Astrocyte of the hippocampus (primary cell): ENCODE measurements at regions not wholly inside any gene's neighbourhood (a gene's known extent, or its start where the extent isn't known, plus 50 kb on each side); places are given as distances from the start of the nearest gene placed in this dataset.
A peak's percentile ranks its signal among the peaks of the same experiment; 100 is the strongest.

Source experiments
- DNase-seq: peaks from one replicate; pipeline ENCODE4 v3.0.0; 2011; ENCODE audit warnings: low read depth, low spot score

DNA sequence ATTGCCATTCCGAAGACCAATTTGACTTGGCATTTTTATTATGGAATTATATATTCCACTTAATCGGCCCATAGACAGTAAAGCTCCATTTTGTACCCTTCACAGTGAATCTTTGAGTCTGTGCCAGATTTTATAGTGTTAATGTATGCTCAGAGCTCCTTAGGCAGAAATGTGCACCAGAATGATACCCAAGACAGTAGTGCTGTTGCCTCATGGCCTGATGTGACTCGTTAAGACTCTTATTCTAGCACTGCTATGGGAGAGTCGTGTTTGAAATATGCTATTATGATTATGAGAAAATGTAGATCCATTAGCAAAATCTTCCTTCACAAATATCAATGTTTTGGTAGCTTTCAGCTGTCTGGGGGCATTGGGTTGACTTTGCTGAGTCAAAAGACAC lies 209.8 kb upstream of the RAG2 start:
- DNase-seq, result no peak

DNA sequence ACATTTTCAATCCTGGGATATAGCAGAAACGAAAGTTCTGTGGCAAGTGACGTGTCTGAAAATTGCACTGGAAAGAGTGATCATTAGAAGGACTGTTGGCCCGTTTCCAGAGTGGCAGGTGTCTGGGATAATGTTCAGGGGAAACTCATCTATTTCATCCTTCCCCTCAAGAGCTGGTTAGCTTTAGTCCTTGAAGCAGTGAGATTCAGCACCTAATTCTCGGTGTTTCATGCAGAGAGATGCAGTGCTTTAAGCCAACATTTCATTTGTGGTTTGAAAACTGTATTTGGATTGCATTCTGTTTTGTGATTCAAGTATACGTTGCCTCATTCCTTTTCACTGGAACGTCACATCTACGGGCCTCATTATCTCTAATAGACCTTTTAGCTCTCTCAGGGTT lies 205.0 kb upstream of the RAG2 start:
- no peak for DNase-seq

DNA sequence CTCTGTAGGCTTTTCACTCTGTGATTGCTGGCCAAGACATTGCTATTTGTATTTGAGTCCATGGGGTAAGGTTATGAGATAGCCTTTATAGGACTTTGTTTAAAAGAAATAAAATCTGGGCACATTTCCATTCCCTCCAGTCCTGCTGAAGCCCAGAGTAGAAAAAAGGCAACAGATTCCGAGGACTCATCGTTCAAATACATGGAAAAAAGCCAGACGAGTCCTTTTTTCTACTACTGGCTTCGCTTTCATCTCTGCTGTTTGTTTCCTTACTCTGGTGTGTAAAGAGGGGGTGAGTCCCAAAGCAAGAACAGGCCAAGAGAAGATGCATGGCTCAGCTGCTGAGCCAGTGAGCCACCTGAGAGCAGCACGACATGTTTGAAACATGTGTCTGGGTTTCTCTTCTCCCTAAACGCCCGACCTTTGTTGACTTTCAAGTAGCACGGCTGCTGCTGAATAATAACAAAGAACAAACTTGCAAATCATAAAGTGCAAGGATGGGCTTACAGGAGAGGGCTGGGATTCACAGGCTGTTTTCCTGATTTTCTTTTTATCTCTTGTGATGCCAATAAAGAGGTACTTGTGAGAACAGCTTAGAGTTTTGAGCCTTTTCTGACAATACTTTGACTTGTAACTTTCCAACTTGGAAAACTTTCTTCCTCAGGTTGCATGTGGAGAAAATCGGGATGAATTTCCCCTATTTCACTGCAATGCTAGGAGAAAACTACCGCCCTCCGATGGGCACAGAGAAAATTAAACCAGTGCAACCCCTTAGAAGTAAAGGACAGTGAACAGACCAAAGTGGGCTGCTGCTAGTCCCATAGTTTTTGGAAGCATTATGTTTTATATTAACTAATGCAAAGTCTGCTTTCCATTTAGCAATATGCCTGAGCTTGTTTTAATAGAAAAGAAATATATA lies 195.2 kb upstream of the RAG2 start:
- DNase-seq, result peak; percentile 2

DNA sequence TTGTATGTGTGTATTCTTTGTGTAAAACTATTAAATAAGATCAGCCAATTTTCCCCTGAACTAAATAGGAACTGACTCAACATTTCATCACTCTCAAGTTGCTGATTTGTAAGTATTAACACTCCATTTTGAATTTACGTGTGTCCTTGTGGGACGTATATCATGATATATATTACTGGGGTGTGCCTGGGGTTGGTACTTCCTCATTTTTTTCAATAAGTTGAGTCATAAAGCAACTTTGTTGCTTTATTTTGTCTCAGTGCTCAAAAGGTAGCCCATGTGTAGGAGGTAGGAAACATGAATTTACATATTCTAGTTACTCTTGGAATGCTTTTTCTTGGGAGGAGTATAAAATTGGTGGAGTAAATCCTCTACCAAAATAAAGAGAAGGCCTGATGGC lies 193.9 kb upstream of the RAG2 start:
- DNase-seq, result no peak

DNA sequence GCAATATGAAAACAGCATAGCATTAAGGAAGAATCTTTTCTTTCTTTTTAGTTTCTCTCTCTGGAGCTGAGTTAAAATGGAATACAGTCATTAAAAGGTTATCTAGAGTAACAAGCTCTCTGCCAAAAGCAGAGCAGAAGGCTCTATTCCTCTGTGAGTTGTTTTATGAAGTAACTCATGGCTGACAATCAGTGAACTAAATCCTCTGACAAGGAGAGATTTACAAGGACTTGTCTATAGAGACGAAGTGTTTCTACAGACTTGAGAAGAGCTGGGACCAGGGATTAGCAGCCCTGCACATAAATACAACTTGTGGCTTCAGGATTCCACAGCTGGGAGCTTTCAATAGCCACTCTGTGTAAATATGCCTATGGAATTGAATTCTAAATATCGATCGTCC lies 192.5 kb upstream of the RAG2 start:
- DNase-seq, result no peak

DNA sequence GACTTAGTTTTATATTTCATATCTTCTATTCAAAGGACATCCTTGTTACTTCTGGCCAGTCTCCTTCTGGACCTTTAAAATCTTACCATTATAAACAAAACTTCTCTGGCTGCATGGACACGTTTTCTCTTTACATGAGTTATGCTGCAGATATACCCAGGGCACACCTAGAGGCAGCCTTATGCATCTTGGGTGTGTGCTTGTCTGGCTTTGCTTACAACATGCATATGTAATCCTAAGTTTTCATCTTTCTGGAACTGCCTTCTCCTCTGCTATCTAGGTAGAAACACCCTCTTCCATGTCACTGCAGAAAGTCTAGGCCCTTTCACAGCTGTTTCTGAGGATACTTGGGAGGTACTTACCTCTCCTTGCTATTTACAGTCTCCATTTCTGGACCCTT lies 185.8 kb upstream of the RAG2 start:
- no peak for DNase-seq

DNA sequence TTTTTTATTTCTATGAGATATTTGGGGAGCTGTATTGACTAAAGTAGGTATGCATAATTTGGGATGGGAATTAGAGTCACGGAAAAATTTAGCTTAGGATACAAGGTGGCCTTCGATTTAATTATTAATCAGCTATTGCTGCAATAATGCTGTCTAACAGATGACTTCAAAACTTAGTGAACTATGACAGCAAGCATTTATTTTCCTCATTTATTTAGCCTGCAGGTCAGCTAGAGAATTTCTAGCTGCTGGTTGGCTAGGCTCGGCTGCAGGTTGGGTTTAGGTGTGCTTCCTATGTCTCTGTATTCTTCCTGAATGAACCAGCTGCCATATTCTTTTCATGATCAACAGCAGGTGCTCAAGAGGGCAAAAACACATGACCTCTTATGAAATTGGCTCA lies 181.8 kb upstream of the RAG2 start:
- no peak for DNase-seq

DNA sequence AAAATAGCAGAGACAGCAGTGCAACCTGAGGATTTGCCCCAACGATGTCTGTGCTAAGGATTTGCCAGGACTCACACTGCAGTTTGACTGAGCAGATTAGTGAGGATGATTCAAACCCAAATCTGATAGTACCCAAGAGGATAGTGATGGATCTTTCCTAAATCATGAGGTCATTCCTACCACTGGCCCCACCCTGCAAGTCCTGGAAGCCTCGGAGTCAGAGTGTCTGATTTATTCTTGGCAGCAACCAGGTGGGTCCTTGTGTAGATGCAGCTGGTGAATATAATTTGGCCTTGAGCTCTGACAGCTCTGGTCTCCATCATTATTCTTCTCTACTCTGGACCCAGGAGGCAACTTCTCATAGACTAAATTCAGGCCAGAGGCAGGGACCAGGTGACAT lies 179.3 kb upstream of the RAG2 start:
- DNase-seq, result no peak

DNA sequence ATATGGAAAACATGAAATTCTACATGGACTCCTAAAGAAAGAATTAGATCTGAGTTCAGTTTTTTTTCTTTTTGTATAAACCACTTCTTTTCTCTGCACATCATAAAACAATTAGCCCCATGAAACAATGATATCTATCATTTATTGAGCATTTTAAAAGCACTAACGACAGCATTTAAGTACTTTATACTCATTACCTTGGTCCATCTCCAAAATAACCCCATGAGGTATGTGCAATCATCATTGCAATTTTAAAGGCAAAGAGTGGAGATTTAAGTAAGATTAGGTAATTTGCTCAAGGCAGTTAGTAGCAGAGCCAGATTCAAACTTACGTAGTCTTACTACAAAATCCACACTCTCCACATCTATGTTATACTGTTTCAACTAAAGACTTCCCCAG lies 177.7 kb upstream of the RAG2 start:
- no peak for DNase-seq

DNA sequence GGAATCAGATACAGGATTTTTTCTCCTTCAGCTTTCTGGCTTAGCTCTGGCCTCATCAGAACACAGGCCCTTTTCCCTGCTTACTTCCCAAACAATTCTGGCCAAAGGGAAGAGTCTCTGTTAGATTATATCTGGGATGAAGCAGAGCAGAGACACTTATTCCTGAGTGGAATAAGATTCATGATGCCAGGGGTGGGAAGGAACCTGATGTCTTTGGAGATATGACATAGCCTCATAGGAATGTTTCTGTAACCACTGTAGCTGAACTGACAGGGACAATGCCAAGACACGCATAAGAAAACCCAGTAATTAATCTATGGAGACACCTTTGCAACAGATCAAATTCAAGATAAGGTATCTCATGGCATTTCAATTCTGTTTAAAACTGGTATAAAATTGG lies 177.1 kb upstream of the RAG2 start:
- DNase-seq, result peak; percentile 4

DNA sequence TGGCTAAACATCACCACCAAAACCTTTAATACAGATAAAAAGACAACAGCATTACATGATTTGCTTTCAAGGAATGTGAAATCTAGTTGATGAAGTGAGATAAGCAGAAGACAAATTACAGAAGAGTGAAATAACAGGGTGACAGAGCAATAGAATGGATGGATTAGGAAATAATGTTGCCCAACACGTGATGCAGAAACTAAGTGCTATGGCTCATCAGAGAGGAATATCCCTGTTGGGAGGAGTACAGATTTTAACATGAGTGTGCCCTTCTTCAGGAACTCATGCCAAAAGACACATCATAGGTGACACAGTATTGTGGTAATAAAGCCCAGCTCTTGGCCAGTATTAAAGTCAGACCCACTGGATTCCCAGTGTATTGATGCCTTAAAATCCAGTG lies 176.6 kb upstream of the RAG2 start:
- DNase-seq, result no peak

DNA sequence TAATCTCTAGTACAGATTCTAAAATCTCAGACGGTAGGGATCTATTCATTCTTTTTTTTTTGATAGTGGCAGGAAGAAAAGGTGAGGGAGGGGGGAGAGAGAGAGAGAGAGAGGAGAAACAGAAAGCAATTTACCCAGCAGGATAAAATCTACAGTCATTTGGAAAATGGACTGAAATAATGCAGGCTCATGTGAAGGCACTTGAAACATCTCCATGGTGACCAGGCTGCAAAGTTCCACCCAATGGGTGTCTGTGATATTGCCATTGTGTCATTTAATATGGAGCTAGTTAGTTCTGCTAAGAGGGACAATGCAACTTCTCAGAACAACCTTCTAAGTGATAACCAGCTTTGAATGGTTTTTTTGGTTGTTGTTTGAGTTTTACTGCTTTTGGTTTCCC lies 165.2 kb upstream of the RAG2 start:
- DNase-seq, result no peak

DNA sequence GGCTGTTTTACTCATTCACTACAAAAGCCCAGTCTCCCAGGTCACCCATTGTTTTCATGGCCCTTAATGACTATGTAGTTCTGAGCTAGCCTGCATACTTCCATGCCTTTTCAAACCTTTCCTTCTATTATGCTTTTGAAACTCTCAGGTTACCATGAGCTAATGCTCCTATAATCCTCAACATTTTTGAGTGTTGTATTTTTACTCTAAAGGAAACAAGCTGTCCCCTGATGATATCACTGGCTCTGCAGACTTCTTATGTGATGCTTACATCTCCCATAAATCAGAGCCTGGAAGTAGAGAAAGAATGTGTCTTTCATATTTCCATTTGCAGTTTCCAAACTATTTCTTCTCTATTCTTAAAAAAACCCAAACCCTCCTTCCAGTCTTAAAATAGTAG lies 159.0 kb upstream of the RAG2 start:
- no peak for DNase-seq

DNA sequence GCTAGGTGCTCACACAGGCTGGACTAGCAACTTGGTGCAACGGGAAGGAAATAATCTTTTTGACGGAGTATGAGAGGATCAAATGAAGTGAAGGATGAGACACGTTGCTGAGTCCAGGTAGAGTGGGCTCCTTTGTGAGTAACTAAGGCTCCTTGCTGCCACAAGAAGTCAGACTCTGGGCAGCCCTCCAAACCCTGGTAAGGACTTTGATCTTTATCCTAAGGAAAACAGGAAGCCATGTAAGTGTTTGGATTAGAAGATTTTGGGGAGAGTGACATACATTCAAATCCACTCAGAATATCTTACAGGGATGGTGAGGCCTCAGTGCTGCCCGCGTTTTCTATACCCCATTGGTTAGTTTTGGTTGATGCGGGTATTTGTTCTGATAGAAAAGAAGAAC lies 155.9 kb upstream of the RAG2 start:
- DNase-seq, result no peak

DNA sequence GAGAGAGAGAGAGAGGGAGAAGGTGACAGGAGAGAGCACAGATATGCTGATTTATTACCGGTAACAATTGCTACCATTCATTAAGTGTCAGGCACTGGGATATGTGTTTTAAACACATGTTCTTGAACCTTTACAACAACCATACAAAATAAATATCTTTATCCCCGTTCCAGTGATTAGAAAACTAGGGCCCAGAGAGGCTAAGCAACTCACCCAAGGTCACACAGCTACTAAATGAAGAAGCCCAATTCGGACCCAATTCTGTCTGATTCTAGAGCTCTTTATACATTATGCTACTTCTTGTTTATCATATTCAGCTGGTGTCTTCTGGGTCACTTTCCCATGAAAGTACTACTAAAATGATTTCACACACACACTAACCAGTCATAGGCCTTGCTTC lies 154.0 kb upstream of the RAG2 start:
- no peak for DNase-seq

DNA sequence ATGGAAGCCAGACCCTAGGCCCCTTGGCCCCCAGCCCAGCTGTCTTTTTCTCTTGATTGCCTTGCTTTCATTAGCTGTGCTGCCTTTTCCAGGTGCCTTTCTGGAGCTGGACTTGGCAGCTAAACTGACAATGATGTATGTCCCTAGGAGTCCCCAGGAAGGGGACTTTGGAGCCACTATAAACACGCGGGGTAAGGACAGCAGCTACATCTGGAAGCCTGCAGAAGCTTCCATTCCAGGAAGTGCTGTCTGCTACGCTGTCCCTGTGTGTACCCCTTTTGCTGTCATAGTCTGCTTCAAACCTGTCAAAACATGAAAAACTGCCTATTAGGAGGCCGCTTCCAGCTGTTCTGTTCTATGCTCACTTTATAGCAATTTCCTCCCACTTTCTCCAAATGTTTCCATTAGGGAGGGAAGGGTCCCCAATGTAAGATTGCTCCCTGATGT lies 153.3 kb upstream of the RAG2 start:
- DNase-seq, result no peak

DNA sequence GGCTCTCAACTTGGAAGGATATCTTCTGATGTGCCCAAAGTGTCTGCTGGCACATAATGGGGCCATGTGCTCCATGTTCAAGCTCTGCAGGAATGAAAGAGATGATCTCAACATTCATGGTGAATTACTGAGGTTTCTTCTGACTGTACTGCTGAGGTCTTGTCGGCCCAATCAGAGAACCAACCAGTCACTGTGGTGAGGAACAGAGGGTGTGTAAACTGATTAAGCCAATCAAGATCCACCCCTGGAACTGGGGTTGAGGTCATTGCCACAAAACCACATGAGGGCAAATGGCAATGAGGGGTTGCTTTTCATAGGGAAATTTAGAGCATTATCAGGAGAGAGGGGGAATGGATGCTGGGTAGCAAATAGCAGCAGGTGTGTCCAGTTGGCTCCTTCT lies 152.3 kb upstream of the RAG2 start:
- no peak for DNase-seq

DNA sequence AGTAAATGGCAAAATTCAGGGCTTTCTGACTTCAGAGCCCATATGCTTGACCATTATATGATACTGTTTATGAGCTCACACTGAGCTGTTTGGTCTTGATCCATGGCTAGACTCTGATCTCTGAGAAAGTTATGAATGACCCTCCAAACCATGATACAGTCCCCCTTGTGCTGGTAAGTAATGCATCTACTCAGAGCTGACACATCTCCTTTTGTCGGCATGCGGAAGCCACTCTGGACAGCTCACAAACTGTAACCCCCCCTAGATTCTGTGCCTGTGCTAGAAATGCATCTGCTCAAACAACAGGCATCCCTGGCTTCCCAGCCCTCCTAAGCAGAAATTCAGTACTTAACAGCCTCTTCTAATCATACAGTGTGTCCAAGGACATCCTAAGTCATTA lies 150.8 kb upstream of the RAG2 start:
- DNase-seq, result no peak

DNA sequence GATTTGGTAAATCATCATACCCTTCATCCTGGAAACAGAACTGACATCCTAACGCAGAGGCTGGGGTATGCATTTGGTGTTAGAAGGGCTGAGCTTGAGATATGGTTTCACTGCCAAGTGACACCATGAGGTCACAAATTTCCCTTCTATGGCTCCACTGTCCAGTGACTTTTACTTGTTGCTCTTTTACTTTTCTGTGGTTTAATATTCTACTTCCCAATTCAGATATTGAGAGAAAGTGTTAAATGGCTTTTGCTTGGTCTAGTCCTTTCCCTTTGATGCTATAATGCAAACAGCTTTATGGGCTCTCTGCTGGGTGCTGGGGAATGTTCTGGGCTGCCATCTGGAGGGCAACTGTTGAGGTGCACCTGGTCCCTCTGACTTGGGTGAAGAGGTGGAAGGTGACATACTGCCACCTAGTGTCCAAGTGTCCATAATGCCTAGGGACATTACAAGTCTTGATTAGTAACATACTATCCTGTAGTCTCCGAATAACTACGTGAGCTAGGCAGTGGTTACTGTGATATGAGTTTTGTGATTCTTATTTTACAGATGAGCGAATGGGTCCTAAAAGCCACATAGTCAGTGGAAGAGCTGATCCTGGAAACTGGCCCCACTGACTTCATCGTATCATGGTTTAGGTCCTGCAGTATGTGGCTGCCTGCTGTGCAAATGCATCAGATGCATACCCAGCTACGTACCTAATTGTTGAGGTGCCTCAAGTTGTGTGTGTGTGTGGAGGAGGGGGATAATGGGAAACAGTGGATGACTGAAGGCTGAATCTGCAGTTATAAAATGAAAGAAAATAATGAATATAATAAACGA lies 149.1 kb upstream of the RAG2 start:
- DNase-seq, result peak; percentile 95

DNA sequence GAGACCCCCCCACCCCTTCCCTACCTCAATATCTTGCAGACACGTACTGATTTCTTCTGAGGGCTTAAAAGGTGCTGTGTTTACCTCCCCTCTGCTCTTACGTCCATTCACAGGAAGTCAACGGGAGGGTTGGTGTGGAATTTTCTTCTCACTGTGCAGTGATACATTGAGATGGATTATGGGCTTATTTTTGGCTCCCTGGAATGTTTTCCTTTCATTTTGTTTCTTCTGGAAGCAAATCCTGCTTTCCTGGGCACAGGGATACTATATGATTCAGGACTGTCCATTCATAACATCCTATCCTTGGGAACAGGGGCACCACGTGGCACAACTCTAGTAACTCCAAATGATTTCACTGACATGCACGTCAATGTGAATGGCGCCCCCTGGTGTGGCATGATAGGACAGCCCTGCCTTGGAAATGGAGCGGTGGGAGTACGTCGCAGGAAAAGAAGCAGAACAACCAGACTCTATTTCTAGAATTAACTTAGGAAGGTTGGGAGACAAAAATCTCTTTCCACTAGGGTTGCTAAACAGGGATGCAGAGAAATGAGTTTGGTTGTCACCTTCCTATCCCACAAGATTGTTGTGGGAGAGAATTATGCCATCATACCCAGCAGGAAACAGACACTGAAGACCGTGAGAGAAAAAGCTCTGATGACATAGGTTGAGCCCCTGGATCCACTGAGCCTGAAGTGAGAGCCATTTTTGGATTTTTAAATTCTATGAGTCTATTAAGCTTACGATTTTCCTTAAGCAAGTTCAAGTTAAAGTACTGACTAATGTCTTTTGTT lies 146.5 kb upstream of the RAG2 start:
- DNase-seq, result peak; percentile 62

DNA sequence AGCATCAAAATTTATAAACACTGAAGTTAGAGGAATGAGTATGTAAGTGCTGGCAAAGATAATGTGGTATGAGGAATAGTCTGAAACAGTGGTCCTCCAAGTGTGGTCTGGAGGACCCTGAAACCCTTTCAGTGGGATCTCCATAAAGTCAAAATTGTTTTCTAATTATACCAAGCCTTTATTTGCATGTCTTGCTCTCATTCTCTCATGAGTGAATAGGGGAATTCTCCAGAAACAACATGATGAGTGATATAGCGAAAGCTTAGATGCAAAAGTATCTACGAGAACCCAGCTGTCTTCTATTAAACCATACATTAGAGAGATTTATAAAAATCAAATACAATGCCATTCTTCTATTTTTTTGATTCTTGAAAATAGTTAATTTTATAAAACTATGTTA lies 145.0 kb upstream of the RAG2 start:
- no peak for DNase-seq

DNA sequence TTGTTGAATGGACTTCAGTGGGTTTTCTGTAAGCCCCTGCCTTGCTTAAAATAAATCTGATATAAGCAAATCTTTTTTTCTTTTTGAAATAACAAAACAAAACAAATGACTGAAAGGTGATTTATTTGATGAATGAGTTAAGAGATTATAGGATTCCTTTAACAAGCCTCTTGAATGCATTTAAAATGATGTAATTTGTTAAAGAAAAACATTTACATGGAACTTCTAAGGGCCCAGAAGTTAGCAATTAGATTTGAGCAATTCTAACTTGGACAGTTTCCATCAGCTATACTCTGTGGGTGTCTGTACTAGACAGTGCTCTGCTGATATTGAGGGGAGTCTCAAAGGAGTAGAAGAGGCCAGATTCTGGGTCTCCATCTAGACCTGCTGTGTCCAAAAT lies 143.5 kb upstream of the RAG2 start:
- no peak for DNase-seq
